Ovary (tissue), 7 donors: ENCODE measurements at regions not wholly inside any gene's neighbourhood (a gene's known extent, or its start where the extent isn't known, plus 50 kb on each side); places are given as distances from the start of the nearest gene placed in this dataset.

ENCODE experiments used
- DNase-seq, 5 donors: peaks; one replicate each; pipeline ENCODE4 v3.0.0-alpha.2; 2019 to 2020
- H3K27ac ChIP-seq, 2 donors: fragments of 200-600 bp; one replicate each; pipeline versions ENCODE4 v1.5.1 to v1.8.0; 2019 to 2022
- H3K27me3 ChIP-seq: fragments of 200-600 bp; one replicate; pipeline ENCODE4 v1.8.0; 2022
- H3K36me3 ChIP-seq: fragments of 200-600 bp; sonication (generic); one replicate; pipeline ENCODE4 v1.5.1; 2019
- H3K4me1 ChIP-seq: one replicate; pipeline ENCODE4 v1.8.1; 2013; ENCODE audit warnings: mild to moderate bottlenecking, moderate library complexity; ENCODE audit not compliant: insufficient read depth
- H3K4me3 ChIP-seq: fragments of 200-600 bp; sonication (generic); one replicate; pipeline ENCODE4 v1.5.1; 2017
- H3K9me3 ChIP-seq, 2 donors: fragments of 200-600 bp in 1 of 2; sonication (generic) in 1 of 2; one replicate each; pipeline versions ENCODE4 v1.5.1 to v1.8.1; 2013 to 2019; ENCODE audit warnings: mild to moderate bottlenecking in 1 of 2, moderate library complexity in 1 of 2
- EP300 ChIP-seq: sonication (generic); formaldehyde crosslinking; IDR thresholded peaks from one replicate; pipeline ENCODE4 v1.6.1; 2017; ENCODE audit warnings: antibody characterized with exemption
- POLR2A ChIP-seq: fragments of 450-650 bp; IDR thresholded peaks from one replicate; pipeline ENCODE4 v1.6.1; 2017; ENCODE audit warnings: antibody characterized with exemption, mild to moderate bottlenecking, moderate library complexity
- WGBS, 3 donors: extraction: QIAGEN DNeasy Blood & Tissue Kit in 1 of 3; methylation state at CpG; one replicate each; pipeline versions ENCODE4 v1.1.5 to v1.1.7; 2013 to 2017; 5-methylcytosine and 5-hydroxymethylcytosine counted together
- intact Hi-C, 4 donors: fragments of 100-400 bp; cut with DNase I; formaldehyde crosslinking; loops; one replicate each; pipeline versions ENCODE4 v1.11.0 to v1.15.1; 2022 to 2023
- TF ChIP-seq, protein P1 (sequence below), 3 donors: fragments of 450-650 bp in 2 of 3; fragments of 200-600 bp in 1 of 3; IDR thresholded peaks; one replicate each; pipeline versions ENCODE4 v1.5.1 to v1.8.0; 2016 to 2022; ENCODE audit warnings: antibody characterized with exemption in 3 of 3, mild to moderate bottlenecking in 1 of 3
- donor health status: DM: no; HTN: no; CAD: no; lungs with moderate emphysema.
- donor health status: DM: no; HTN: no; CAD: no.
- donor health status: Bipolar disorder and iron deficiency.
- donor health status: DM: no; HTN: no; CAD: no.
- donor health status: DM: yes; HTN: yes; CAD: no.

- H3K27me3 ChIP-seq, result no peaks in the 10 kb centered on the region
- DNase-seq, result peak in 1 of 5 donors; percentile 36
- no peak overlapping the region for H3K4me3 ChIP-seq
- WGBS, 3 donors, result 14 to 19% (median 18%) methylated on average over 7 of the region's 7 CpGs
- intact Hi-C loops, result no loop called here
- H3K4me1 ChIP-seq, result peaks cover 5% of the 10 kb centered on the region
- TF ChIP-seq EP300, result no peak
- TF ChIP-seq, protein P1, sequence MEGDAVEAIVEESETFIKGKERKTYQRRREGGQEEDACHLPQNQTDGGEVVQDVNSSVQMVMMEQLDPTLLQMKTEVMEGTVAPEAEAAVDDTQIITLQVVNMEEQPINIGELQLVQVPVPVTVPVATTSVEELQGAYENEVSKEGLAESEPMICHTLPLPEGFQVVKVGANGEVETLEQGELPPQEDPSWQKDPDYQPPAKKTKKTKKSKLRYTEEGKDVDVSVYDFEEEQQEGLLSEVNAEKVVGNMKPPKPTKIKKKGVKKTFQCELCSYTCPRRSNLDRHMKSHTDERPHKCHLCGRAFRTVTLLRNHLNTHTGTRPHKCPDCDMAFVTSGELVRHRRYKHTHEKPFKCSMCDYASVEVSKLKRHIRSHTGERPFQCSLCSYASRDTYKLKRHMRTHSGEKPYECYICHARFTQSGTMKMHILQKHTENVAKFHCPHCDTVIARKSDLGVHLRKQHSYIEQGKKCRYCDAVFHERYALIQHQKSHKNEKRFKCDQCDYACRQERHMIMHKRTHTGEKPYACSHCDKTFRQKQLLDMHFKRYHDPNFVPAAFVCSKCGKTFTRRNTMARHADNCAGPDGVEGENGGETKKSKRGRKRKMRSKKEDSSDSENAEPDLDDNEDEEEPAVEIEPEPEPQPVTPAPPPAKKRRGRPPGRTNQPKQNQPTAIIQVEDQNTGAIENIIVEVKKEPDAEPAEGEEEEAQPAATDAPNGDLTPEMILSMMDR (IDR thresholded peaks at IDR 0.05), result no peak
- no peak for TF ChIP-seq POLR2A
- H3K27ac ChIP-seq, result no peak overlapping the region
- no peaks in the 10 kb centered on the region for H3K36me3 ChIP-seq
- no peaks in the 10 kb centered on the region for H3K9me3 ChIP-seq
Observed at GRCh38 chr15:39400821-39401550, 179.9 kb upstream of the THBS1 start.

GRCh38 chr15:39403640-39404117 lies 177.2 kb upstream of the THBS1 start:
- 11 to 26% (median 21%) methylated on average over 3 of the region's 3 CpGs for WGBS, 3 donors
- Histone ChIP-seq H3K4me1 (peaks cover 5% of the 10 kb centered on the region), H3K4me3 (no peak overlapping the region), H3K36me3 (no peaks in the 10 kb centered on the region), H3K27me3 (no peaks in the 10 kb centered on the region), H3K27ac (no peak overlapping the region), H3K9me3 (no peaks in the 10 kb centered on the region)
- DNase-seq, result no peak
- TF ChIP-seq EP300 (no peak), POLR2A (no peak)
- intact Hi-C loops, result no loop called here

GRCh38 chr15:39404767-39405181 lies 176.1 kb upstream of the THBS1 start:
- Histone ChIP-seq H3K9me3 (no peaks in the 10 kb centered on the region), H3K36me3 (no peaks in the 10 kb centered on the region), H3K27ac (no peak overlapping the region), H3K4me3 (no peak overlapping the region), H3K27me3 (no peaks in the 10 kb centered on the region), H3K4me1 (peaks cover 5% of the 10 kb centered on the region)
- intact Hi-C loops, result no loop called here
- WGBS, 3 donors, result 80 to 89% (median 81%) methylated on average over 5 of the region's 5 CpGs
- DNase-seq, result no peak
- TF ChIP-seq, protein P1 (IDR thresholded peaks at IDR 0.05), result no peak
- TF ChIP-seq EP300 (no peak), POLR2A (no peak)

DNA sequence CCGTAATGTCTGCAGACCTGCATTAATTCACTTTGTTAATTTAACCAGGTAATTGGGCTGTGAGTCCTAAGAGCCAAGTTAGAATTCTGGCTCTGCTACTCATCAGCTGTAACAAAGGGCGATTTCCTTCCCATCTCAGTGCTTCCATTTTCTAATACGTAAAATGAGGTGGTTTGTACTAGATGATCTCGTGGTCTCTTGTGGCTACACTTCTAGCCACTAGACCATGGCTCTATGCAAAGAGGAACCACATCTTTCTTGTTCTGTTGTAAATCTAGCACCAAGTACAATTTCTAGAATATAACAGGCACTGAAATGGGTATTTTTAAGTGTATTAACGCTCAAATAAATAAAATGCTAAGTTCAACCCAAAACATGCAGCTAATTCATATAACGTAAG lies 174.4 kb upstream of the THBS1 start:
- TF ChIP-seq, protein P1 (IDR thresholded peaks at IDR 0.05), result no peak
- no peak for TF ChIP-seq POLR2A
- Histone ChIP-seq H3K9me3 (no peaks in the 10 kb centered on the region), H3K36me3 (no peaks in the 10 kb centered on the region), H3K27ac (no peak overlapping the region), H3K4me3 (no peak overlapping the region), H3K27me3 (no peaks in the 10 kb centered on the region), H3K4me1 (peaks cover 1% of the 10 kb centered on the region)
- 95 to 97% (median 96%) methylated on average over 6 of the region's 6 CpGs for WGBS, 3 donors
- intact Hi-C loops, result no loop called here
- no peak for DNase-seq

GRCh38 chr15:39407116-39407515 lies 173.8 kb upstream of the THBS1 start:
- intact Hi-C loops, result no loop called here
- no peaks in the 10 kb centered on the region for H3K9me3 ChIP-seq
- H3K27me3 ChIP-seq, result no peaks in the 10 kb centered on the region
- H3K36me3 ChIP-seq, result no peaks in the 10 kb centered on the region
- TF ChIP-seq POLR2A (no peak), EP300 (no peak)
- TF ChIP-seq, protein P1 (IDR thresholded peaks at IDR 0.05), result no peak
- H3K4me3 ChIP-seq, result no peak overlapping the region
- no peak for DNase-seq
- no peaks in the 10 kb centered on the region for H3K4me1 ChIP-seq
- H3K27ac ChIP-seq, result no peak overlapping the region
- 95 to 99% (median 97%) methylated on average over 2 of the region's 2 CpGs for WGBS, 3 donors
